A549 (cell line): ENCODE measurements at regions not wholly inside any gene's neighbourhood (a gene's known extent, or its start where the extent isn't known, plus 50 kb on each side); places are given as distances from the start of the nearest gene placed in this dataset.

Experiments
- ATAC-seq, 2 experiments: fragments of 200-7000 bp in 1 of 2; fragments of >200 bp in 1 of 2; cut with Nextera tagmentation in 1 of 2; cut with Tn5 transposase in 1 of 2; 3 replicates each; pipeline versions ENCODE4 v1.8.0 to v1.9.1; 2018 to 2020; ENCODE audit warnings: mild to moderate bottlenecking in 1 of 2, moderate library complexity in 1 of 2
- CTCF ChIA-PET: fragments of 300-600 bp; sonication (Branson Sonifier 250); formaldehyde crosslinking; extraction: SDS; loops from one replicate; lab custom pipeline; 2021; ENCODE audit warnings: antibody characterized with exemption, inconsistent platforms; lab: Yijun Ruan, JAX
- POLR2A ChIA-PET: fragments of 350-600 bp; formaldehyde crosslinking; extraction: SDS; loops from one replicate; lab custom pipeline; 2021; ENCODE audit warnings: antibody characterized with exemption, inconsistent platforms; lab: Yijun Ruan, JAX
- DNase-seq, 2 experiments: peaks; one replicate each; pipeline versions ENCODE4 v3.0.0 to v3.0.0-alpha.2; 2011 to 2016; ENCODE audit warnings: low read depth in 1 of 2, low spot score in 1 of 2
- FAIRE-seq: peaks from 2 replicates; lab custom pipeline; 2011; peaks lifted over from hg19 to GRCh38; lab: Jason Lieb, UNC
- H3K27ac ChIP-seq, 2 experiments: fragments of >200 bp; sonication (Bioruptor Twin); formaldehyde crosslinking; 3 replicates each; pipeline ENCODE4 v1.5.1; 2016 to 2017
- H3K4me1 ChIP-seq: fragments of >200 bp; sonication (Bioruptor Twin); formaldehyde crosslinking; 3 replicates; pipeline ENCODE4 v1.6.1; 2016
- H3K4me2 ChIP-seq: fragments of >200 bp; sonication (Bioruptor Twin); formaldehyde crosslinking; 3 replicates; pipeline ENCODE4 v1.6.1; 2016
- H3K4me3 ChIP-seq: fragments of >200 bp; sonication (Bioruptor Twin); formaldehyde crosslinking; 3 replicates; pipeline ENCODE4 v1.5.1; 2016
- H3K9me3 ChIP-seq: fragments of >200 bp; sonication (Bioruptor Twin); formaldehyde crosslinking; 3 replicates; pipeline ENCODE4 v1.6.1; 2016
- BCL3 ChIP-seq: fragments of >200 bp; sonication (Bioruptor Twin); formaldehyde crosslinking; IDR thresholded peaks from 3 replicates; pipeline ENCODE4 v1.6.1; 2016
- BHLHE40 ChIP-seq: IDR thresholded peaks from 2 replicates; pipeline ENCODE4 v1.6.1; 2012; ENCODE audit warnings: low read depth, low read length, inconsistent platforms
- CHD2 ChIP-seq: fragments of 150-350 bp; IDR thresholded peaks from 2 replicates; pipeline ENCODE4 v1.6.1; 2014; ENCODE audit warnings: low read length; ENCODE audit not compliant: partially characterized antibody
- EHMT2 ChIP-seq: fragments of 200-600 bp; sonication (generic); IDR thresholded peaks from 2 replicates; pipeline ENCODE4 v1.6.1; 2016; ENCODE audit warnings: antibody characterized with exemption, low read depth, mild to moderate bottlenecking, moderate library complexity
- EP300 ChIP-seq, 2 experiments: fragments of >200 bp; sonication (Bioruptor Twin); formaldehyde crosslinking; IDR thresholded peaks; 2 replicates in 1 of 2; 3 replicates in 1 of 2; pipeline ENCODE4 v1.6.1; 2016 to 2017
- FOSL2 ChIP-seq, 2 experiments: fragments of 450-650 bp in 1 of 2; fragments of >200 bp in 1 of 2; sonication (Bioruptor Twin) in 1 of 2; formaldehyde crosslinking; IDR thresholded peaks; 2 replicates each; pipeline versions ENCODE4 v1.5.0 to v1.6.1; 2016 to 2020; ENCODE audit warnings: mild to moderate bottlenecking in 1 of 2, moderate library complexity in 1 of 2
- GATA3 ChIP-seq: IDR thresholded peaks from 2 replicates; pipeline ENCODE4 v1.6.1; 2012; ENCODE audit warnings: borderline replicate concordance
- HOXB13 ChIP-seq: fragments of 250-450 bp; sonication (Bioruptor Pico); IDR thresholded peaks from 2 replicates; pipeline ENCODE4 v1.5.0; 2020; ENCODE audit warnings: low read depth, mild to moderate bottlenecking, moderate library complexity
- HOXB5 ChIP-seq: fragments of 250-450 bp; sonication (Bioruptor Pico); IDR thresholded peaks from 2 replicates; pipeline ENCODE4 v1.5.0; 2020; ENCODE audit warnings: mild to moderate bottlenecking, moderate library complexity
- JUN ChIP-seq, 2 experiments: fragments of >200 bp; sonication (Bioruptor Twin); formaldehyde crosslinking; IDR thresholded peaks; 2 replicates in 1 of 2; 3 replicates in 1 of 2; pipeline ENCODE4 v1.6.1; 2016 to 2017
- JUNB ChIP-seq: fragments of >200 bp; sonication (Bioruptor Twin); formaldehyde crosslinking; IDR thresholded peaks from 2 replicates; pipeline ENCODE4 v1.6.1; 2016
- MAX ChIP-seq: IDR thresholded peaks from 2 replicates; pipeline ENCODE4 v1.6.1; 2012
- MAZ ChIP-seq: fragments of 150-350 bp; IDR thresholded peaks from 2 replicates; pipeline ENCODE4 v1.6.1; 2014; ENCODE audit warnings: antibody characterized with exemption, low read depth, low read length, borderline replicate concordance
- MYC ChIP-seq: IDR thresholded peaks from 2 replicates; pipeline ENCODE4 v1.6.1; 2012; ENCODE audit warnings: mild to moderate bottlenecking, inconsistent platforms, low read length, improper control_type of control experiment, borderline replicate concordance
- NR3C1 ChIP-seq: fragments of >200 bp; sonication (Bioruptor Twin); formaldehyde crosslinking; IDR thresholded peaks from 3 replicates; pipeline ENCODE4 v1.6.1; 2017
- PHF8 ChIP-seq: fragments of 200-600 bp; sonication (generic); IDR thresholded peaks from 2 replicates; pipeline ENCODE4 v1.6.1; 2016; ENCODE audit warnings: low read depth, mild to moderate bottlenecking, antibody characterized with exemption, moderate library complexity, borderline replicate concordance
- POLR2A ChIP-seq: IDR thresholded peaks from 2 replicates; pipeline ENCODE4 v1.6.1; 2012; ENCODE audit warnings: mild to moderate bottlenecking, low read length
- RARB ChIP-seq: fragments of 250-450 bp; sonication (Bioruptor Pico); IDR thresholded peaks from 2 replicates; pipeline ENCODE4 v1.8.0; 2021; ENCODE audit warnings: mild to moderate bottlenecking, moderate library complexity
- RCOR1 ChIP-seq: fragments of 150-350 bp; IDR thresholded peaks from 2 replicates; pipeline ENCODE4 v1.6.1; 2014; ENCODE audit warnings: antibody characterized with exemption, low read length, low read depth
- RFX5 ChIP-seq: fragments of 450-650 bp; IDR thresholded peaks from 2 replicates; pipeline ENCODE4 v1.7.1; 2014; ENCODE audit warnings: antibody characterized with exemption, mild to moderate bottlenecking, moderate library complexity
- RNF2 ChIP-seq: fragments of 200-600 bp; sonication (generic); IDR thresholded peaks from 2 replicates; pipeline ENCODE4 v1.6.1; 2016; ENCODE audit warnings: low read depth, mild to moderate bottlenecking, antibody characterized with exemption, moderate library complexity, borderline replicate concordance
- TP53 ChIP-seq: fragments of 250-450 bp; sonication (Bioruptor Pico); IDR thresholded peaks from 2 replicates; pipeline ENCODE4 v1.5.0; 2021; ENCODE audit warnings: mild to moderate bottlenecking, moderate library complexity
- ZFP36 ChIP-seq: fragments of 450-650 bp; IDR thresholded peaks from 2 replicates; pipeline ENCODE4 v1.6.1; 2014; ENCODE audit warnings: borderline replicate concordance; ENCODE audit not compliant: partially characterized antibody
- ZNF302 ChIP-seq: fragments of 250-450 bp; sonication (Bioruptor Pico); IDR thresholded peaks from 2 replicates; pipeline ENCODE4 v1.9.0; 2021; ENCODE audit warnings: inconsistent platforms, mild to moderate bottlenecking, moderate library complexity
- ZSCAN20 ChIP-seq: fragments of 250-450 bp; sonication (Bioruptor Pico); IDR thresholded peaks from 2 replicates; pipeline ENCODE4 v1.8.0; 2022; ENCODE audit warnings: mild to moderate bottlenecking, moderate library complexity
- WGBS: methylation state at CpG from one replicate; pipeline ENCODE4 v1.1.6; 2017; ENCODE audit errors: missing lambda C conversion rate; 5-methylcytosine and 5-hydroxymethylcytosine counted together
- TF ChIP-seq, protein P1 (sequence below): IDR thresholded peaks from 2 replicates; pipeline ENCODE4 v1.6.1; 2012; ENCODE audit warnings: low read depth, borderline replicate concordance
- TF ChIP-seq, protein P2 (sequence below): fragments of >200 bp; sonication (Bioruptor Twin); formaldehyde crosslinking; IDR thresholded peaks from 3 replicates; pipeline ENCODE4 v1.5.1; 2016

- TF ChIP-seq BCL3 (no peak), ZNF302 (no peak), ZFP36 (no peak), MAZ (no peak)
- TF ChIP-seq, protein P1, sequence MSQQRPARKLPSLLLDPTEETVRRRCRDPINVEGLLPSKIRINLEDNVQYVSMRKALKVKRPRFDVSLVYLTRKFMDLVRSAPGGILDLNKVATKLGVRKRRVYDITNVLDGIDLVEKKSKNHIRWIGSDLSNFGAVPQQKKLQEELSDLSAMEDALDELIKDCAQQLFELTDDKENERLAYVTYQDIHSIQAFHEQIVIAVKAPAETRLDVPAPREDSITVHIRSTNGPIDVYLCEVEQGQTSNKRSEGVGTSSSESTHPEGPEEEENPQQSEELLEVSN: no peak
Observed at GRCh38 chr10:23965880-23966279, 243.1 kb upstream of the KIAA1217 start (continued).

DNA sequence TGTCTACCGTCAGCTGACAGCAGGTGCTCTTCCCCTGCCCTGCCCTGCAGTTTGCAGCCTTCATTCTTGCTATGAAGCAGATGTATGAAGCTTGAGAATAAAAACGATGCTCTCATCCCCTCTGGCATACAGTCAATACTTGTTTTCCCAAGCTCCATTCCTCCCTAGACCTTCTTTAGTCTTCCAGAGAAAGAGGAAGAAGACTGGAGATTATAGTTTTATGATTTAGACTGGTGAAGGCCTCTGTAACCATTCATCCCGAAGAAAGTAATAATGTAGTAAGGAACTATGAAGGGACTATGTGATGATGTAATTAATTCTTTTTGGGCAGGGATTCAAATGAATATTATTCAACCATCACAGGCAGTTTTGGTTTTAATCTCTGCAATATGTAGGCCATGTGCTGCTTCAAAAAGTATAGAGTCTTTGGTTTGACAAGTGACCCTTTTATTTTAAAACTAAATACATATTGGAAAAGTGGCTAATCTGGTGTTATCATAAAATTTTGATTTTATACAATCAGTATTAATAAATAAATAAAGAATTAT, 242.4 kb upstream of the KIAA1217 start:
- no peak for FAIRE-seq

DNA sequence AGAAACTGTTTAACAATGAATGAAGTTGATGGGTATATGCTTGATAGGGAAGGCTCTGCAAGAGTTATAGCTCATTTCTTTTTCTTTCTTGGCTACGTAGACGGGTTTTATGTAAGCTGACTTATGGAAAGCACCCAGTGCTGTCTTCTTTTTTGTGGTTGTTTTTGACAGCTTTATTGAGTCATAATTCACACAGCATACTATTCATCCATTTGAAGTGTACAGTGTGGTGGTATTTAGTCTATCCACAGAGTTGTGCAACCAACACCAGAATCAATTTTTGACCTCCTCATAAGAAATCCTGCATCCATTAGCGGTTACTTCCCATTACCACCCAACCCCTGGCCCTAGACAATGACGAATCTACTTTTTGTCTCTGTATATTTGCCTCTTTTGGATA, 240.6 kb upstream of the KIAA1217 start:
- DNase-seq (no peak), ATAC-seq (no peak), FAIRE-seq (no peak)
- CTCF ChIA-PET: no interaction called here
- no peak overlapping the region for H3K27ac ChIP-seq
- WGBS: 1% methylated on average over 4 of the region's 4 CpGs
- H3K4me1 ChIP-seq: no peaks in the 10 kb centered on the region
- H3K4me3 ChIP-seq: no peak overlapping the region
- POLR2A ChIA-PET: no interaction called here
- H3K9me3 ChIP-seq: no peaks in the 10 kb centered on the region
- TF ChIP-seq RFX5: no peak
- TF ChIP-seq CHD2: no peak
- TF ChIP-seq ZSCAN20 (CRISPR knock-in tag): no peak
- no peak for TF ChIP-seq HOXB5 (CRISPR knock-in tag)
- TF ChIP-seq, protein P2, sequence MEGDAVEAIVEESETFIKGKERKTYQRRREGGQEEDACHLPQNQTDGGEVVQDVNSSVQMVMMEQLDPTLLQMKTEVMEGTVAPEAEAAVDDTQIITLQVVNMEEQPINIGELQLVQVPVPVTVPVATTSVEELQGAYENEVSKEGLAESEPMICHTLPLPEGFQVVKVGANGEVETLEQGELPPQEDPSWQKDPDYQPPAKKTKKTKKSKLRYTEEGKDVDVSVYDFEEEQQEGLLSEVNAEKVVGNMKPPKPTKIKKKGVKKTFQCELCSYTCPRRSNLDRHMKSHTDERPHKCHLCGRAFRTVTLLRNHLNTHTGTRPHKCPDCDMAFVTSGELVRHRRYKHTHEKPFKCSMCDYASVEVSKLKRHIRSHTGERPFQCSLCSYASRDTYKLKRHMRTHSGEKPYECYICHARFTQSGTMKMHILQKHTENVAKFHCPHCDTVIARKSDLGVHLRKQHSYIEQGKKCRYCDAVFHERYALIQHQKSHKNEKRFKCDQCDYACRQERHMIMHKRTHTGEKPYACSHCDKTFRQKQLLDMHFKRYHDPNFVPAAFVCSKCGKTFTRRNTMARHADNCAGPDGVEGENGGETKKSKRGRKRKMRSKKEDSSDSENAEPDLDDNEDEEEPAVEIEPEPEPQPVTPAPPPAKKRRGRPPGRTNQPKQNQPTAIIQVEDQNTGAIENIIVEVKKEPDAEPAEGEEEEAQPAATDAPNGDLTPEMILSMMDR: no peak
- TF ChIP-seq MYC: no peak
- TF ChIP-seq RARB (CRISPR knock-in tag): no peak
- TF ChIP-seq POLR2A: no peak
- TF ChIP-seq MAX: no peak
- TF ChIP-seq PHF8: no peak
- no peak for TF ChIP-seq HOXB13
- no peak for TF ChIP-seq BHLHE40
- TF ChIP-seq GATA3: no peak
- TF ChIP-seq, protein P1: no peak
- no peak overlapping the region for H3K4me2 ChIP-seq

More for the DNA sequence above, 242.4 kb upstream of the KIAA1217 start:
- H3K27ac ChIP-seq: no peak overlapping the region
- H3K4me2 ChIP-seq: no peak overlapping the region
- POLR2A ChIA-PET: no interaction called here
- ATAC-seq (no peak), DNase-seq (no peak)
- 9% methylated on average over 3 of the region's 3 CpGs for WGBS
- H3K4me3 ChIP-seq: no peak overlapping the region
- TF ChIP-seq EHMT2 (no peak), NR3C1 (no peak), MYC (no peak), ZSCAN20 (CRISPR knock-in tag) (no peak), RNF2 (no peak), MAX (no peak), FOSL2 (IDR thresholded peaks at IDR 0.05) (no peak), FOSL2 (CRISPR knock-in tag; IDR thresholded peaks at IDR 0.05) (no peak), BHLHE40 (no peak), EP300 (IDR thresholded peaks at IDR 0.05) (no peak), JUNB (no peak), PHF8 (no peak), JUN (IDR thresholded peaks at IDR 0.05) (no peak), RCOR1 (no peak), TP53 (no peak)
- TF ChIP-seq, protein P2: no peak
- CTCF ChIA-PET: no interaction called here
- H3K4me1 ChIP-seq: no peaks in the 10 kb centered on the region
- no peaks in the 10 kb centered on the region for H3K9me3 ChIP-seq
